ENCODE measurements at regions not wholly inside any gene's neighbourhood (a gene's known extent, or its start where the extent isn't known, plus 50 kb on each side); places are given as distances from the start of the nearest gene placed in this dataset.

- DNase-seq (ENCODE audit: low spot score): peak; percentile 6
- peak; percentile 56; the same call in 1 of the 2 replicates for TF ChIP-seq MAFF (IDR thresholded peaks at IDR 0.05; ENCODE audit: low read depth, low read length)
- TF ChIP-seq MLXIP (CRISPR knock-in tag; IDR thresholded peaks at IDR 0.05; ENCODE audit: borderline replicate concordance): no peak
- TF ChIP-seq MAFK (conservative IDR thresholded peaks at IDR 0.05 in 1 of 2, IDR thresholded peaks at IDR 0.05 in 1 of 2; ENCODE audit: low read length in 2 of 2): peak; percentile 18 to 71; a peak in 2 of 4 replicates
- TF ChIP-seq NR1H2 (CRISPR knock-in tag; IDR thresholded peaks at IDR 0.05; ENCODE audit: borderline replicate concordance, low read depth): no peak
- TF ChIP-seq ZNF598 (CRISPR knock-in tag; IDR thresholded peaks at IDR 0.05; ENCODE audit: borderline replicate concordance): no peak
- TF ChIP-seq FUBP1 (CRISPR knock-in tag; IDR thresholded peaks at IDR 0.05; ENCODE audit: borderline replicate concordance): no peak
- no peak for TF ChIP-seq MTA3 (CRISPR knock-in tag; IDR thresholded peaks at IDR 0.05)
- TF ChIP-seq BCL6 (CRISPR knock-in tag; IDR thresholded peaks at IDR 0.05): no peak
- TF ChIP-seq GTF3A (CRISPR knock-in tag; conservative IDR thresholded peaks at IDR 0.05): no peak
- TF ChIP-seq SKI (IDR thresholded peaks at IDR 0.05; ENCODE audit: partially characterized antibody): no peak
- TF ChIP-seq ELF1 (CRISPR knock-in tag; IDR thresholded peaks at IDR 0.05): no peak
- no peak for TF ChIP-seq IKZF4 (CRISPR knock-in tag; IDR thresholded peaks at IDR 0.05; ENCODE audit: borderline replicate concordance, low read depth, not compliant biosample characterization)
Observed at GRCh38 chr1:221439747-221440501, 302.0 kb downstream of the DUSP10 start.

More at GRCh38 chr1:221439747-221440501, 302.0 kb downstream of the DUSP10 start:
- Histone ChIP-seq H3K27me3 (ENCODE audit: control insufficient read depth in 1 of 2, insufficient read depth in 2 of 2, low read length in 2 of 2) (no peaks in the 10 kb centered on the region; a peak in 1 of 5 replicates), H3K27ac (ENCODE audit: extremely low read length, insufficient read depth, low read length) (no peak overlapping the region), H3K36me3 (replicated peaks in 1 of 2; ENCODE audit: control insufficient read depth in 1 of 2, insufficient read depth in 2 of 2, low read length in 2 of 2) (no peaks in the 10 kb centered on the region), H2AFZ (ENCODE audit: low read length) (no peak overlapping the region), H3K4me2 (ENCODE audit: low read depth, low read length) (no peak overlapping the region), H3K9ac (ENCODE audit: insufficient read depth, low read depth, low read length) (no peak overlapping the region), H3K79me2 (ENCODE audit: insufficient read depth, low read length) (no peaks in the 10 kb centered on the region), H3K4me3 (replicated peaks in 1 of 3; ENCODE audit: insufficient read depth in 1 of 3, low read depth in 2 of 3, low read length in 3 of 3) (no peak overlapping the region), H3K4me1 (ENCODE audit: insufficient read depth, low read length) (no peaks in the 10 kb centered on the region), H4K20me1 (ENCODE audit: insufficient read depth, low read length) (no peaks in the 10 kb centered on the region), H3K9me3 (ENCODE audit: low read length) (no peaks in the 10 kb centered on the region)
- no peak for FAIRE-seq
- ATAC-seq: no peak
- in situ Hi-C loops (cut with HindIII; ENCODE audit: extremely low pct_ligation_motif_present, low pct_unique_long_range_greater_than_20kb) (loop anchor here (5.0 kb wide), 1 partner anchor 568 kb away; no protein-coding TSS in a partner anchor), intact Hi-C loops (cut with micrococcal nuclease; ENCODE audit: unreplicated experiment) (no loop called here)
- CTCF ChIA-PET (ENCODE audit: low intra/inter-chr PET ratio, low total read pairs): no interaction called here
- POLR2A ChIA-PET: no interaction called here
- WGBS (ENCODE audit: low lambda C conversion rate): 5% methylated on average over 4 of the region's 4 CpGs
- BruUV-seq (replicated peaks): no TSS peak

All from HepG2 (cell line).